Endothelial cell of umbilical vein (primary cell): ENCODE measurements at regions not wholly inside any gene's neighbourhood (a gene's known extent, or its start where the extent isn't known, plus 50 kb on each side); places are given as distances from the start of the nearest gene placed in this dataset.

Source experiments
- CTCF ChIP-seq, 2 donors: IDR thresholded peaks; 1 replicate in 1 of 2; 2 replicates in 1 of 2; pipeline ENCODE4 v1.5.1; 2011; ENCODE audit warnings: low read length in 2 of 2, mild to moderate bottlenecking in 2 of 2, moderate library complexity in 2 of 2, control low read depth in 1 of 2, inconsistent platforms in 1 of 2, low read depth in 1 of 2; ENCODE audit not compliant: insufficient read depth in 1 of 2; ENCODE audit errors: extremely low read depth in 1 of 2
- EZH2 ChIP-seq: IDR thresholded peaks from 2 replicates; pipeline ENCODE4 v1.6.1; 2012; ENCODE audit warnings: borderline replicate concordance, low read depth, mild to moderate bottlenecking, moderate library complexity, low read length, inconsistent platforms; ENCODE audit not compliant: severe bottlenecking
- MAX ChIP-seq: IDR thresholded peaks from 2 replicates; pipeline ENCODE4 v1.6.1; 2011; ENCODE audit not compliant: insufficient read depth, insufficient read length
- MYC ChIP-seq: IDR thresholded peaks from one replicate; pipeline ENCODE4 v1.6.1; 2011; ENCODE audit warnings: mild to moderate bottlenecking, low read depth, low read length
- POLR2A ChIP-seq: IDR thresholded peaks from 2 replicates; pipeline ENCODE4 v1.6.1; 2012; ENCODE audit warnings: low read depth, mild to moderate bottlenecking, control low read depth, low read length

- TF ChIP-seq CTCF (IDR thresholded peaks at IDR 0.05; ENCODE audit: extremely low read depth in 1 of 2, insufficient read depth in 1 of 2, low read depth in 1 of 2, low read length in 2 of 2) (no peak), POLR2A (no peak), EZH2 (no peak), MYC (no peak), MAX (no peak)
Measured at GRCh38 chr7:139168479-139168878, 59.0 kb upstream of the ZC3HAV1 start.
